IMR-90 (cell line): ENCODE measurements at regions not wholly inside any gene's neighbourhood (a gene's known extent, or its start where the extent isn't known, plus 50 kb on each side); places are given as distances from the start of the nearest gene placed in this dataset.

Experiments used
- ATAC-seq: fragments of 200-7000 bp; cut with Tn5 transposase; 2 replicates; pipeline ENCODE4 v1.9.1; 2020; ENCODE audit warnings: low read depth, mild to moderate bottlenecking, moderate library complexity
- BruUV-seq: library from RNA; stranded (reverse); fragments of 400-500 nt; replicated peaks from 2 replicates; lab custom pipeline; 2021; lab: Mats Ljungman, UMichigan
- CTCF ChIA-PET: fragments of 300-600 bp; formaldehyde crosslinking; extraction: SDS; loops from one replicate; lab custom pipeline; 2021; ENCODE audit warnings: antibody characterized with exemption; lab: Yijun Ruan, JAX
- POLR2A ChIA-PET: fragments of 300-600 bp; sonication (Branson Sonifier 250); formaldehyde crosslinking; loops from one replicate; lab custom pipeline; 2022; ENCODE audit warnings: antibody characterized with exemption; ENCODE audit not compliant: unreplicated experiment; lab: Charles Lee
- DNase-seq: peaks from one replicate; pipeline ENCODE4 v3.0.0; 2013
- H2AFZ ChIP-seq: replicated peaks from 2 replicates; pipeline ENCODE3; 2013; ENCODE audit warnings: low read length, mild to moderate bottlenecking; ENCODE audit not compliant: poor library complexity
- H2AK5ac ChIP-seq: 2 replicates; pipeline ENCODE4 v1.6.1; 2013; ENCODE audit warnings: low read depth, low read length, inconsistent platforms
- H2AK9ac ChIP-seq: replicated peaks from 2 replicates; pipeline ENCODE3; 2013; ENCODE audit warnings: mild to moderate bottlenecking, low read depth, low read length, moderate library complexity; ENCODE audit not compliant: poor library complexity
- H2BK120ac ChIP-seq: 2 replicates; pipeline ENCODE4 v1.6.1; 2013; ENCODE audit warnings: low read depth, low read length, inconsistent platforms
- H2BK15ac ChIP-seq: 3 replicates; pipeline ENCODE4 v1.6.1; 2013; ENCODE audit warnings: low read depth, low read length, inconsistent platforms
- H2BK20ac ChIP-seq: 2 replicates; pipeline ENCODE4 v1.6.1; 2013; ENCODE audit warnings: low read depth, mild to moderate bottlenecking, inconsistent platforms, low read length, moderate library complexity
- H2BK5ac ChIP-seq: 2 replicates; pipeline ENCODE4 v1.6.1; 2013; ENCODE audit warnings: mild to moderate bottlenecking, low read depth, low read length, inconsistent platforms; ENCODE audit not compliant: poor library complexity, severe bottlenecking
- H3K14ac ChIP-seq: replicated peaks from 2 replicates; pipeline ENCODE4 v1.6.1; 2013; ENCODE audit warnings: low read depth, low read length, inconsistent platforms
- H3K18ac ChIP-seq: 2 replicates; pipeline ENCODE4 v1.6.1; 2013; ENCODE audit warnings: low read depth, low read length, control low read depth
- H3K23ac ChIP-seq: 2 replicates; pipeline ENCODE4 v1.6.1; 2013; ENCODE audit warnings: low read depth, low read length, inconsistent platforms
- H3K27ac ChIP-seq: 2 replicates; pipeline ENCODE4 v1.5.1; 2013; ENCODE audit warnings: mild to moderate bottlenecking, control low read depth, low read length; ENCODE audit not compliant: insufficient read depth
- H3K27me3 ChIP-seq: 2 replicates; pipeline ENCODE4 v1.6.1; 2013; ENCODE audit warnings: low read length; ENCODE audit not compliant: control insufficient read depth, insufficient read depth
- H3K36me3 ChIP-seq: 2 replicates; pipeline ENCODE4 v1.6.1; 2013; ENCODE audit warnings: low read length, mixed read lengths; ENCODE audit not compliant: control insufficient read depth, insufficient read depth
- H3K4ac ChIP-seq: 2 replicates; pipeline ENCODE4 v1.6.1; 2013; ENCODE audit warnings: low read depth, low read length, inconsistent platforms
- H3K4me1 ChIP-seq: 2 replicates; pipeline ENCODE4 v1.6.1; 2013; ENCODE audit warnings: low read length, mixed read lengths; ENCODE audit not compliant: control insufficient read depth, insufficient read depth
- H3K4me2 ChIP-seq: 2 replicates; pipeline ENCODE4 v1.6.1; 2013; ENCODE audit warnings: low read depth, mild to moderate bottlenecking, control low read depth, low read length, moderate library complexity
- H3K4me3 ChIP-seq: 2 replicates; pipeline ENCODE4 v1.5.1; 2013; ENCODE audit warnings: low read depth, mild to moderate bottlenecking, control low read depth, low read length, moderate library complexity; ENCODE audit not compliant: insufficient read depth
- H3K56ac ChIP-seq: 2 replicates; pipeline ENCODE4 v1.6.1; 2013; ENCODE audit warnings: low read length, inconsistent platforms; ENCODE audit not compliant: insufficient read depth; ENCODE audit errors: extremely low read depth
- H3K79me1 ChIP-seq, 2 experiments: 2 replicates each; pipeline ENCODE4 v1.6.1; 2013; ENCODE audit warnings: low read length in 2 of 2, inconsistent platforms in 1 of 2, low read depth in 1 of 2
- H3K9ac ChIP-seq: 2 replicates; pipeline ENCODE4 v1.6.1; 2013; ENCODE audit warnings: low read depth, low read length, control low read depth
- H3K9me1 ChIP-seq: 2 replicates; pipeline ENCODE4 v1.6.1; 2013; ENCODE audit warnings: low read length, inconsistent platforms; ENCODE audit not compliant: insufficient read depth
- H3K9me3 ChIP-seq: 2 replicates; pipeline ENCODE4 v1.6.1; 2013; ENCODE audit warnings: low read length; ENCODE audit not compliant: control insufficient read depth, insufficient read depth
- H4K20me1 ChIP-seq: 2 replicates; pipeline ENCODE4 v1.6.1; 2013; ENCODE audit warnings: low read length, inconsistent platforms; ENCODE audit not compliant: insufficient read depth
- H4K5ac ChIP-seq: 2 replicates; pipeline ENCODE4 v1.6.1; 2013; ENCODE audit warnings: mild to moderate bottlenecking, low read depth, low read length, control low read depth
- H4K8ac ChIP-seq, 2 experiments: 2 replicates each; pipeline ENCODE4 v1.6.1; 2013; ENCODE audit warnings: low read depth in 2 of 2, low read length in 2 of 2, control low read depth in 1 of 2, inconsistent platforms in 1 of 2
- H4K91ac ChIP-seq: 2 replicates; pipeline ENCODE4 v1.6.1; 2013; ENCODE audit warnings: low read depth, low read length, inconsistent platforms; ENCODE audit not compliant: insufficient read depth
- BHLHE40 ChIP-seq: fragments of 150-350 bp; IDR thresholded peaks from 2 replicates; pipeline ENCODE4 v1.6.1; 2016; ENCODE audit warnings: mild to moderate bottlenecking, low read depth, low read length
- NFE2L2 ChIP-seq: fragments of 150-350 bp; IDR thresholded peaks from 2 replicates; pipeline ENCODE4 v1.6.1; 2016; ENCODE audit warnings: low read depth, mild to moderate bottlenecking, low read length
- POLR2A ChIP-seq: IDR thresholded peaks from 2 replicates; pipeline ENCODE4 v1.6.1; 2012; ENCODE audit warnings: mild to moderate bottlenecking, low read depth, low read length
- SMC3 ChIP-seq: fragments of 150-350 bp; IDR thresholded peaks from 2 replicates; pipeline ENCODE4 v1.6.1; 2016; ENCODE audit warnings: low read depth, mild to moderate bottlenecking, antibody characterized with exemption, low read length, moderate library complexity
- WGBS, 2 experiments: methylation state at CpG; one replicate each; pipeline versions ENCODE4 v1.1.5 to v1.1.7; 2013; ENCODE audit warnings: missing lambda C conversion rate in 2 of 2; ENCODE audit not compliant: insufficient read length in 1 of 2; ENCODE audit errors: extremely low coverage in 2 of 2; 5-methylcytosine and 5-hydroxymethylcytosine counted together
- dilution Hi-C: fragments of 300-500 bp; cut with HindIII; formaldehyde crosslinking; loops from one replicate; pipeline ENCODE4 v1.14.3; 2018; ENCODE audit warnings: low sequenced_read_pairs; ENCODE audit not compliant: unreplicated experiment
- in situ Hi-C: fragments of 300-500 bp; cut with MboI; formaldehyde crosslinking; loops from 3 replicates; pipeline ENCODE4 v1.14.3; 2019; ENCODE audit warnings: low sequenced_read_pairs, inconsistent platforms, mixed read lengths
- intact Hi-C: fragments of 100-400 bp; cut with micrococcal nuclease; formaldehyde crosslinking; loops from 2 replicates; pipeline ENCODE4 v1.10.0; 2022

GRCh38 chr6:42507195-42507594 lies 55.5 kb upstream of the TRERF1 start:
- no peaks in the 10 kb centered on the region for H3K27me3 ChIP-seq
- ChIA-PET POLR2A (no interaction called here), CTCF (no interaction called here)
- H3K4me1 ChIP-seq, result no peaks in the 10 kb centered on the region; the same call in 1 of the 2 replicates
- no peak overlapping the region for H2AK9ac ChIP-seq
- ATAC-seq, result no peak
- no peak overlapping the region for H4K8ac ChIP-seq
- H3K4ac ChIP-seq, result no peak overlapping the region
- H3K18ac ChIP-seq, result no peak overlapping the region
- H4K5ac ChIP-seq, result no peak overlapping the region
- H3K27ac ChIP-seq, result no peak overlapping the region
- no peaks in the 10 kb centered on the region for H4K20me1 ChIP-seq
- no TSS peak for BruUV-seq
- H3K36me3 ChIP-seq, result no peaks in the 10 kb centered on the region
- H2AK5ac ChIP-seq, result no peak overlapping the region
- H2BK15ac ChIP-seq, result no peak overlapping the region
- H3K4me2 ChIP-seq, result no peak overlapping the region
- in situ Hi-C loops, result no loop called here
- H2BK20ac ChIP-seq, result no peak overlapping the region
- H3K79me1 ChIP-seq, result no peaks in the 10 kb centered on the region
- no peaks in the 10 kb centered on the region for H3K9me1 ChIP-seq
- H3K9ac ChIP-seq, result no peak overlapping the region
- H3K23ac ChIP-seq, result no peak overlapping the region
- dilution Hi-C loops, result no loop called here
- no CpG with 5 or more reads among the region's 2 CpGs for WGBS, 2 experiments
- no peak overlapping the region for H2BK5ac ChIP-seq
- intact Hi-C loops, result no loop called here
- TF ChIP-seq POLR2A, result no peak
- no peak for TF ChIP-seq NFE2L2
- no peak for TF ChIP-seq BHLHE40
- no peak for TF ChIP-seq SMC3
- H3K56ac ChIP-seq, result no peak overlapping the region
- DNase-seq, result no peak
- no peaks in the 10 kb centered on the region for H3K9me3 ChIP-seq
- H3K4me3 ChIP-seq, result no peak overlapping the region
- no peak overlapping the region for H3K14ac ChIP-seq
- no peak overlapping the region for H2AFZ ChIP-seq
- H4K91ac ChIP-seq, result no peak overlapping the region
- no peak overlapping the region for H2BK120ac ChIP-seq
